HEK293 (cell line): ENCODE measurements at regions not wholly inside any gene's neighbourhood (a gene's known extent, or its start where the extent isn't known, plus 50 kb on each side); places are given as distances from the start of the nearest gene placed in this dataset.

ENCODE experiments used
- CTCF ChIA-PET: fragments of 350-600 bp; formaldehyde crosslinking; extraction: SDS; loops from one replicate; lab custom pipeline; 2021; ENCODE audit warnings: antibody characterized with exemption; lab: Yijun Ruan, JAX
- POLR2A ChIA-PET: fragments of 300-600 bp; formaldehyde crosslinking; extraction: SDS; loops from one replicate; lab custom pipeline; 2020; ENCODE audit warnings: antibody characterized with exemption, inconsistent platforms; lab: Yijun Ruan, JAX
- H3K27ac ChIP-seq: fragments of 200-500 bp; sonication (Bioruptor generic); 2 replicates; pipeline ENCODE4 v1.5.1; 2014; ENCODE audit warnings: low read depth, low read length, control low read depth, inconsistent platforms; ENCODE audit errors: extremely low read depth
- H3K36me3 ChIP-seq, 2 experiments: fragments of 200-500 bp in 1 of 2; sonication (Bioruptor generic) in 1 of 2; 1 replicate in 1 of 2; 2 replicates in 1 of 2; pipeline ENCODE4 v1.5.1; 2014 to 2017; ENCODE audit warnings: inconsistent platforms in 2 of 2, low read length in 2 of 2; ENCODE audit not compliant: control insufficient read depth in 2 of 2, insufficient read depth in 1 of 2
- H3K4me1 ChIP-seq: fragments of 200-500 bp; sonication (Bioruptor generic); 2 replicates; pipeline ENCODE4 v1.5.1; 2014; ENCODE audit warnings: mild to moderate bottlenecking, low read length, inconsistent platforms; ENCODE audit not compliant: control insufficient read depth, insufficient read depth
- H3K4me3 ChIP-seq: 2 replicates; pipeline ENCODE4 v1.5.1; 2011; ENCODE audit warnings: low read depth, mild to moderate bottlenecking, control low read depth, low read length, moderate library complexity
- H3K9me3 ChIP-seq: fragments of 200-500 bp; sonication (Bioruptor generic); 2 replicates; pipeline ENCODE4 v1.5.1; 2014; ENCODE audit warnings: low read depth, low read length, inconsistent platforms; ENCODE audit not compliant: control insufficient read depth, insufficient read depth
- REPIN1 ChIP-seq: fragments of 450-650 bp; formaldehyde crosslinking; IDR thresholded peaks from 2 replicates; pipeline ENCODE4 v1.5.1; 2017; ENCODE audit warnings: missing biosample characterization, missing genetic modification characterization, low read depth
- ZBTB20 ChIP-seq: fragments of 450-650 bp; formaldehyde crosslinking; IDR thresholded peaks from 2 replicates; pipeline ENCODE4 v1.5.1; 2016; ENCODE audit warnings: missing biosample characterization, missing genetic modification characterization
- ZFP3 ChIP-seq: fragments of 450-650 bp; formaldehyde crosslinking; IDR thresholded peaks from 2 replicates; pipeline ENCODE4 v1.5.1; 2016; ENCODE audit warnings: low read depth, missing biosample characterization, missing genetic modification characterization
- ZFP69B ChIP-seq: fragments of 450-650 bp; formaldehyde crosslinking; IDR thresholded peaks from 2 replicates; pipeline ENCODE4 v1.5.1; 2016; ENCODE audit warnings: missing biosample characterization, missing genetic modification characterization
- ZNF112 ChIP-seq: fragments of 450-650 bp; formaldehyde crosslinking; IDR thresholded peaks from 2 replicates; pipeline ENCODE4 v1.5.0; 2017; ENCODE audit warnings: missing biosample characterization, missing genetic modification characterization
- ZNF302 ChIP-seq: fragments of 450-650 bp; formaldehyde crosslinking; IDR thresholded peaks from 2 replicates; pipeline ENCODE4 v1.5.1; 2016; ENCODE audit warnings: missing biosample characterization, missing genetic modification characterization, low read depth
- ZNF311 ChIP-seq: fragments of 450-650 bp; formaldehyde crosslinking; IDR thresholded peaks from 2 replicates; pipeline ENCODE4 v1.5.1; 2017; ENCODE audit warnings: missing biosample characterization, missing genetic modification characterization, borderline replicate concordance
- ZNF558 ChIP-seq: fragments of 450-650 bp; formaldehyde crosslinking; IDR thresholded peaks from 2 replicates; pipeline ENCODE4 v1.5.1; 2016; ENCODE audit warnings: missing biosample characterization, missing genetic modification characterization
- TF ChIP-seq, protein P1 (sequence below): fragments of 450-650 bp; formaldehyde crosslinking; IDR thresholded peaks from 2 replicates; pipeline ENCODE4 v1.5.1; 2016; ENCODE audit warnings: missing biosample characterization, missing genetic modification characterization
- TF ChIP-seq, protein P2 (sequence below): fragments of 450-650 bp; formaldehyde crosslinking; IDR thresholded peaks from 2 replicates; pipeline ENCODE4 v1.5.1; 2016; ENCODE audit warnings: missing biosample characterization, missing genetic modification characterization
- TF ChIP-seq, protein P3 (sequence below): fragments of 450-650 bp; formaldehyde crosslinking; IDR thresholded peaks from 2 replicates; pipeline ENCODE4 v1.5.1; 2016; ENCODE audit warnings: missing biosample characterization, missing genetic modification characterization
- TF ChIP-seq, protein P4 (sequence below): fragments of 450-650 bp; formaldehyde crosslinking; IDR thresholded peaks from 2 replicates; pipeline ENCODE4 v1.5.1; 2016; ENCODE audit warnings: missing biosample characterization, missing genetic modification characterization
- TF ChIP-seq, protein P5 (sequence below): fragments of 450-650 bp; formaldehyde crosslinking; IDR thresholded peaks from 2 replicates; pipeline ENCODE4 v1.5.1; 2016; ENCODE audit warnings: missing biosample characterization, missing genetic modification characterization, low read depth
- TF ChIP-seq, protein P6 (sequence below): fragments of 450-650 bp; formaldehyde crosslinking; IDR thresholded peaks from 2 replicates; pipeline ENCODE4 v1.5.1; 2016; ENCODE audit warnings: missing biosample characterization, missing genetic modification characterization
- TF ChIP-seq, protein P7 (sequence below): fragments of 450-650 bp; formaldehyde crosslinking; IDR thresholded peaks from 2 replicates; pipeline ENCODE4 v1.5.1; 2017; ENCODE audit warnings: missing biosample characterization, missing genetic modification characterization

DNA sequence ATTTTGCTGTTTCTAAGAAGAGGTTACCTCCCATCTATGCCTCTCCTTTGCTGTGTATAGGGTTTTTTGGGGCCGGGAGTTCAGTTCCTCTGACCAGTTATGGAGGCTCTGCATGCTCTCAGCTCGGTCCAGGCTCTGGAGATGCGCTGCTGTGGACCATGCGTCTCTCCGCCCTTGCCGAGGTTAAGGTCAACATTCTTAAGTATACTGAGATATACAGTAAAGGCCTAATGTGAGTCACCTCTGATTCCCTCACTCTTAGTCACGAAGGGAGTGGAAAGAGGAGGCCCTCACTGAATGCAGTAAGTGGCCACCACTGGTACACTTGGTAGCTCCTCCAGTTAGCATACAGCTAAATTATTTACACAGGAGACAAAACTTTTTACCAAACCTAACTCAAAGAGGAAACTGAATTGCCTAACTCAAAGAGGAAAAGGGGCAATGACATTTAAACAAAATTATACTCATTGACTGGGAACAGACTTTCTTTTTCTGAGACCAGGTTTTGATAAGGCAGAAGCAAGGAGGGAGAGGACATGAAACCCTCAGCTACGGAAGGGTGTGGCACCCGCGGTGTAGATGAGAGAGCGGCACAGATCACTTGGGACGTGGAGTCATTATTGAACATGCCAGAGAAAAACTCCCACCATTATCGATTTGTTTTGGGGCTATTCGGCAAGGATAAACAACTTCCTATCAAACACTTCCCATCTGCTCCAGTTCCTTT lies 98.7 kb downstream of the COPS8 start (continued):
- TF ChIP-seq, protein P1, sequence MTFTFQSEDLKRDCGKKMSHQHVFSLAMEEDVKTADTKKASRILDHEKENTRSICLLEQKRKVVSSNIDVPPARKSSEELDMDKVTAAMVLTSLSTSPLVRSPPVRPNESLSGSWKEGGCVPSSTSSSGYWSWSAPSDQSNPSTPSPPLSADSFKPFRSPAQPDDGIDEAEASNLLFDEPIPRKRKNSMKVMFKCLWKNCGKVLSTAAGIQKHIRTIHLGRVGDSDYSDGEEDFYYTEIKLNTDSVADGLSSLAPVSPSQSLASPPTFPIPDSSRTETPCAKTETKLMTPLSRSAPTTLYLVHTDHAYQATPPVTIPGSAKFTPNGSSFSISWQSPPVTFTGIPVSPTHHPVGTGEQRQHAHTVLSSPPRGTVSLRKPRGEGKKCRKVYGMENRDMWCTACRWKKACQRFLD: no peak
- TF ChIP-seq REPIN1 (tag by site-specific recombination): no peak
- TF ChIP-seq ZBTB20 (tag by site-specific recombination): no peak
- no peak for TF ChIP-seq ZFP3 (tag by site-specific recombination)
- no peak for TF ChIP-seq ZFP69B (tag by site-specific recombination)
- TF ChIP-seq, protein P2, sequence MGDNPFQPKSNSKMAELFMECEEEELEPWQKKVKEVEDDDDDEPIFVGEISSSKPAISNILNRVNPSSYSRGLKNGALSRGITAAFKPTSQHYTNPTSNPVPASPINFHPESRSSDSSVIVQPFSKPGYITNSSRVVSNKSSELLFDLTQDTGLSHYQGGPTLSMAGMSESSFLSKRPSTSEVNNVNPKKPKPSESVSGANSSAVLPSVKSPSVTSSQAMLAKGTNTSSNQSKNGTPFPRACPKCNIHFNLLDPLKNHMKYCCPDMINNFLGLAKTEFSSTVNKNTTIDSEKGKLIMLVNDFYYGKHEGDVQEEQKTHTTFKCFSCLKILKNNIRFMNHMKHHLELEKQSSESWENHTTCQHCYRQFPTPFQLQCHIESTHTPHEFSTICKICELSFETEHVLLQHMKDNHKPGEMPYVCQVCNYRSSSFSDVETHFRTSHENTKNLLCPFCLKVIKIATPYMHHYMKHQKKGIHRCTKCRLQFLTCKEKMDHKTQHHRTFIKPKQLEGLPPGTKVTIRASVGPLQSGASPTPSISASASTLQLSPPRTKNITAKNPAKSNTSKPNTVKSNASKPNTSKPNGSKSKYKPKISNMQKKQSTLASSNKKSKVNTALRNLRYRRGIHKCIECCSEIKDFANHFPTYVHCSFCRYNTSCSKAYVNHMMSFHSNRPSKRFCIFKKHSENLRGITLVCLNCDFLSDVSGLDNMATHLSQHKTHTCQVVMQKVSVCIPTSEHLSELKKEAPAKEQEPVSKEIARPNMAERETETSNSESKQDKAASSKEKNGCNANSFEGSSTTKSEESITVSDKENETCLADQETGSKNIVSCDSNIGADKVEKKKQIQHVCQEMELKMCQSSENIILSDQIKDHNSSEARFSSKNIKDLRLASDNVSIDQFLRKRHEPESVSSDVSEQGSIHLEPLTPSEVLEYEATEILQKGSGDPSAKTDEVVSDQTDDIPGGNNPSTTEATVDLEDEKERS (tag by site-specific recombination): no peak

DNA sequence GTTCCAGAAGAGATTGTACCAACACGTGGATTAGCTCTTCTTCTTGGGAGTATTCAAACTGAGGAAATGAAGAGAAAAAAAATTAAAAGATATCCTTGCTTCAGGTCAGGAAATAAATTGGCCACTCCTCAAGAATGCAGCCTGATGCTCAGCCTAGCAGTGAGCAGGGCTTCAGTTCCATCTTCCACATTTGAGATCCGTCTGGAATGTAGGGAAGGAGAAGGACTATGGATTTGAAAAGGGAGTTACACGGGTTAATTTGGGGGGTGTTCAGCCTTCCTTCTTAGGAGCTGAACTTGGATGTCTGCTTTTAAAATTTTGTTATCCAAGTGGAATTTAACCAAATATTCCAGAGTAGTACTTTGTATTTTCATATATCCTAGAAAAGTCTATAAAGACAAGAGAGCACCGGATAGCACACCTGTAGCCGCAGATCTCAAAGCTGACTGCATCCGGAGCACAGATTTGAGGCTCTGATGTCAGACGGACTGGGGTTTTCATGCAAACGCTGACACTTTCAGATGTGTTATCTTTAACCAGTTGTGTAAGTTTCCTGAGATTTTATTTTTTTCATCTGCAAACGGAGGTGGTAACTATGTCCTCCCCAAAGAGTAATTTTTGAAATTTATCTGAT lies 99.3 kb downstream of the COPS8 start:
- POLR2A ChIA-PET: no interaction called here
- no peak overlapping the region for H3K4me3 ChIP-seq
- CTCF ChIA-PET: interaction anchor here (0.6 to 0.7 kb wide), 2 partner anchors 8 to 20 kb away, joined by 4 read pairs; no protein-coding TSS in a partner anchor
- TF ChIP-seq ZNF311 (tag by site-specific recombination): no peak
- TF ChIP-seq, protein P3, sequence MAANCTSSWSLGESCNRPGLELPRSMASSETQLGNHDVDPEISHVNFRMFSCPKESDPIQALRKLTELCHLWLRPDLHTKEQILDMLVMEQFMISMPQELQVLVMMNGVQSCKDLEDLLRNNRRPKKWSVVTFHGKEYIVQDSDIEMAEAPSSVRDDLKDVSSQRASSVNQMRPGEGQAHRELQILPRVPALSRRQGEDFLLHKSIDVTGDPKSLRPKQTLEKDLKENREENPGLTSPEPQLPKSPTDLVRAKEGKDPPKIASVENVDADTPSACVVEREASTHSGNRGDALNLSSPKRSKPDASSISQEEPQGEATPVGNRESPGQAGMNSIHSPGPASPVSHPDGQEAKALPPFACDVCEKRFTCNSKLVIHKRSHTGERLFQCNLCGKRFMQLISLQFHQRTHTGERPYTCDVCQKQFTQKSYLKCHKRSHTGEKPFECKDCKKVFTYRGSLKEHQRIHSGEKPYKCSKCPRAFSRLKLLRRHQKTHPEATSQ (tag by site-specific recombination): no peak
- no peak for TF ChIP-seq ZNF558 (tag by site-specific recombination)
- TF ChIP-seq, protein P4, sequence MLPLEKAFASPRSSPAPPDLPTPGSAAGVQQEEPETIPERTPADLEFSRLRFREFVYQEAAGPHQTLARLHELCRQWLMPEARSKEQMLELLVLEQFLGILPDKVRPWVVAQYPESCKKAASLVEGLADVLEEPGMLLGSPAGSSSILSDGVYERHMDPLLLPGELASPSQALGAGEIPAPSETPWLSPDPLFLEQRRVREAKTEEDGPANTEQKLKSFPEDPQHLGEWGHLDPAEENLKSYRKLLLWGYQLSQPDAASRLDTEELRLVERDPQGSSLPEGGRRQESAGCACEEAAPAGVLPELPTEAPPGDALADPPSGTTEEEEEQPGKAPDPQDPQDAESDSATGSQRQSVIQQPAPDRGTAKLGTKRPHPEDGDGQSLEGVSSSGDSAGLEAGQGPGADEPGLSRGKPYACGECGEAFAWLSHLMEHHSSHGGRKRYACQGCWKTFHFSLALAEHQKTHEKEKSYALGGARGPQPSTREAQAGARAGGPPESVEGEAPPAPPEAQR (tag by site-specific recombination): no peak
- no peak for TF ChIP-seq ZNF302 (tag by site-specific recombination)
- TF ChIP-seq, protein P5, sequence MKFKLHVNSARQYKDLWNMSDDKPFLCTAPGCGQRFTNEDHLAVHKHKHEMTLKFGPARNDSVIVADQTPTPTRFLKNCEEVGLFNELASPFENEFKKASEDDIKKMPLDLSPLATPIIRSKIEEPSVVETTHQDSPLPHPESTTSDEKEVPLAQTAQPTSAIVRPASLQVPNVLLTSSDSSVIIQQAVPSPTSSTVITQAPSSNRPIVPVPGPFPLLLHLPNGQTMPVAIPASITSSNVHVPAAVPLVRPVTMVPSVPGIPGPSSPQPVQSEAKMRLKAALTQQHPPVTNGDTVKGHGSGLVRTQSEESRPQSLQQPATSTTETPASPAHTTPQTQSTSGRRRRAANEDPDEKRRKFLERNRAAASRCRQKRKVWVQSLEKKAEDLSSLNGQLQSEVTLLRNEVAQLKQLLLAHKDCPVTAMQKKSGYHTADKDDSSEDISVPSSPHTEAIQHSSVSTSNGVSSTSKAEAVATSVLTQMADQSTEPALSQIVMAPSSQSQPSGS: no peak
- no peak for TF ChIP-seq ZNF112
- TF ChIP-seq, protein P6, sequence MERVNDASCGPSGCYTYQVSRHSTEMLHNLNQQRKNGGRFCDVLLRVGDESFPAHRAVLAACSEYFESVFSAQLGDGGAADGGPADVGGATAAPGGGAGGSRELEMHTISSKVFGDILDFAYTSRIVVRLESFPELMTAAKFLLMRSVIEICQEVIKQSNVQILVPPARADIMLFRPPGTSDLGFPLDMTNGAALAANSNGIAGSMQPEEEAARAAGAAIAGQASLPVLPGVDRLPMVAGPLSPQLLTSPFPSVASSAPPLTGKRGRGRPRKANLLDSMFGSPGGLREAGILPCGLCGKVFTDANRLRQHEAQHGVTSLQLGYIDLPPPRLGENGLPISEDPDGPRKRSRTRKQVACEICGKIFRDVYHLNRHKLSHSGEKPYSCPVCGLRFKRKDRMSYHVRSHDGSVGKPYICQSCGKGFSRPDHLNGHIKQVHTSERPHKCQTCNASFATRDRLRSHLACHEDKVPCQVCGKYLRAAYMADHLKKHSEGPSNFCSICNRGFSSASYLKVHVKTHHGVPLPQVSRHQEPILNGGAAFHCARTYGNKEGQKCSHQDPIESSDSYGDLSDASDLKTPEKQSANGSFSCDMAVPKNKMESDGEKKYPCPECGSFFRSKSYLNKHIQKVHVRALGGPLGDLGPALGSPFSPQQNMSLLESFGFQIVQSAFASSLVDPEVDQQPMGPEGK (tag by site-specific recombination): no peak
- TF ChIP-seq, protein P7, sequence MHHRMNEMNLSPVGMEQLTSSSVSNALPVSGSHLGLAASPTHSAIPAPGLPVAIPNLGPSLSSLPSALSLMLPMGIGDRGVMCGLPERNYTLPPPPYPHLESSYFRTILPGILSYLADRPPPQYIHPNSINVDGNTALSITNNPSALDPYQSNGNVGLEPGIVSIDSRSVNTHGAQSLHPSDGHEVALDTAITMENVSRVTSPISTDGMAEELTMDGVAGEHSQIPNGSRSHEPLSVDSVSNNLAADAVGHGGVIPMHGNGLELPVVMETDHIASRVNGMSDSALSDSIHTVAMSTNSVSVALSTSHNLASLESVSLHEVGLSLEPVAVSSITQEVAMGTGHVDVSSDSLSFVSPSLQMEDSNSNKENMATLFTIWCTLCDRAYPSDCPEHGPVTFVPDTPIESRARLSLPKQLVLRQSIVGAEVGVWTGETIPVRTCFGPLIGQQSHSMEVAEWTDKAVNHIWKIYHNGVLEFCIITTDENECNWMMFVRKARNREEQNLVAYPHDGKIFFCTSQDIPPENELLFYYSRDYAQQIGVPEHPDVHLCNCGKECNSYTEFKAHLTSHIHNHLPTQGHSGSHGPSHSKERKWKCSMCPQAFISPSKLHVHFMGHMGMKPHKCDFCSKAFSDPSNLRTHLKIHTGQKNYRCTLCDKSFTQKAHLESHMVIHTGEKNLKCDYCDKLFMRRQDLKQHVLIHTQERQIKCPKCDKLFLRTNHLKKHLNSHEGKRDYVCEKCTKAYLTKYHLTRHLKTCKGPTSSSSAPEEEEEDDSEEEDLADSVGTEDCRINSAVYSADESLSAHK (tag by site-specific recombination): no peak
- TF ChIP-seq, all 188 proteins: peak for 0
- no peaks in the 10 kb centered on the region for H3K36me3 ChIP-seq
- no peaks in the 10 kb centered on the region for H3K4me1 ChIP-seq
- H3K27ac ChIP-seq: no peak overlapping the region
- H3K9me3 ChIP-seq: no peaks in the 10 kb centered on the region
